OCI-LY3 (cell line): ENCODE measurements at regions not wholly inside any gene's neighbourhood (a gene's known extent, or its start where the extent isn't known, plus 50 kb on each side); places are given as distances from the start of the nearest gene placed in this dataset.
"Not testable (repeated sequence)": the region's sequence is repeated elsewhere in the genome, so short reads cannot be mapped to it uniquely, and the experiment has no call there.

ENCODE experiments used
- H2AFZ ChIP-seq: fragments of 200-600, 300-600 bp; shearing (Covaris generic); 2 replicates; pipeline ENCODE4 v1.6.0; 2014; ENCODE audit warnings: antibody characterized with exemption, low read depth, low read length
- H3K27ac ChIP-seq: fragments of 200-600, 300-600 bp; sonication (generic); 2 replicates; pipeline ENCODE4 v1.5.1; 2014; ENCODE audit warnings: mild to moderate bottlenecking, low read length, moderate library complexity, mixed read lengths
- H3K27me3 ChIP-seq: fragments of 200-600, 300-600 bp; sonication (generic); 2 replicates; pipeline ENCODE4 v1.6.1; 2014; ENCODE audit warnings: low read depth, low read length, mixed read lengths
- H3K36me3 ChIP-seq: fragments of 200-600, 300-600 bp; sonication (generic); replicated peaks from 2 replicates; pipeline ENCODE3; 2014; ENCODE audit warnings: low read depth, low read length, mixed read lengths
- H3K4me1 ChIP-seq: fragments of 300-600, 200-600 bp; sonication (generic); 2 replicates; pipeline ENCODE4 v1.6.1; 2014; ENCODE audit warnings: low read length, mixed read lengths
- H3K4me2 ChIP-seq: fragments of 200-600, 300-600 bp; sonication (generic); 2 replicates; pipeline ENCODE4 v1.6.1; 2014; ENCODE audit warnings: low read length, mixed read lengths
- H3K4me3 ChIP-seq: fragments of 300-600, 200-600 bp; sonication (generic); 2 replicates; pipeline ENCODE4 v1.5.1; 2014; ENCODE audit warnings: antibody characterized with exemption, mild to moderate bottlenecking, low read length, moderate library complexity
- H3K79me2 ChIP-seq: fragments of 300-600, 200-600 bp; shearing (Covaris generic); 2 replicates; pipeline ENCODE4 v1.6.1; 2014; ENCODE audit warnings: mild to moderate bottlenecking, low read length, mixed read lengths
- H3K9ac ChIP-seq: fragments of 300-600, 200-600 bp; shearing (Covaris generic); 2 replicates; pipeline ENCODE4 v1.6.0; 2014; ENCODE audit warnings: mild to moderate bottlenecking, low read length, moderate library complexity
- H3K9me3 ChIP-seq: fragments of 200-600, 300-600 bp; shearing (Covaris generic); 2 replicates; pipeline ENCODE4 v1.6.1; 2014; ENCODE audit warnings: low read length, mixed read lengths; ENCODE audit not compliant: insufficient read depth
- H4K20me1 ChIP-seq: fragments of 200-600, 300-600 bp; sonication (generic); 2 replicates; pipeline ENCODE4 v1.6.1; 2016; ENCODE audit warnings: low read length, mixed read lengths; ENCODE audit not compliant: insufficient read depth
- CTCF ChIP-seq: fragments of 200-600, 300-600 bp; sonication (generic); IDR thresholded peaks from 2 replicates; pipeline ENCODE4 v1.5.1; 2014; ENCODE audit warnings: antibody characterized with exemption, low read length, low read depth
- EZH2phosphoT487 ChIP-seq: fragments of 200-600 bp; shearing (Covaris generic); IDR thresholded peaks from 2 replicates; pipeline ENCODE4 v1.6.1; 2018; ENCODE audit warnings: antibody characterized with exemption, mixed run types, low read depth

GRCh38 chr5:86689103-86689729 lies 71.5 kb downstream of the COX7C start:
- TF ChIP-seq EZH2phosphoT487 (no peak), CTCF (no peak)
- no peak overlapping the region for H3K9ac ChIP-seq

GRCh38 chr5:86709157-86709881 lies 91.6 kb downstream of the COX7C start:
- H3K27me3 ChIP-seq: no peaks in the 10 kb centered on the region
- H3K4me2 ChIP-seq: no peak overlapping the region
- H3K36me3 ChIP-seq: no peaks in the 10 kb centered on the region
- no peaks in the 10 kb centered on the region for H3K4me1 ChIP-seq
- H2AFZ ChIP-seq: no peak overlapping the region
- H3K9me3 ChIP-seq: no peaks in the 10 kb centered on the region
- TF ChIP-seq CTCF: no peak
- no peak for TF ChIP-seq EZH2phosphoT487
- no peaks in the 10 kb centered on the region for H4K20me1 ChIP-seq
- H3K9ac ChIP-seq: no peak overlapping the region
- no peak overlapping the region for H3K4me3 ChIP-seq
- no peak overlapping the region for H3K27ac ChIP-seq
- no peaks in the 10 kb centered on the region for H3K79me2 ChIP-seq

More at GRCh38 chr5:86689103-86689729, 71.5 kb downstream of the COX7C start:
- no peaks in the 10 kb centered on the region for H3K9me3 ChIP-seq
- no peak overlapping the region for H2AFZ ChIP-seq
- H4K20me1 ChIP-seq: no peaks in the 10 kb centered on the region
- H3K79me2 ChIP-seq: no peaks in the 10 kb centered on the region
- no peak overlapping the region for H3K4me2 ChIP-seq
- H3K36me3 ChIP-seq: no peaks in the 10 kb centered on the region
- H3K27me3 ChIP-seq: no peaks in the 10 kb centered on the region
- no peak overlapping the region for H3K27ac ChIP-seq
- H3K4me1 ChIP-seq: no peaks in the 10 kb centered on the region
- H3K4me3 ChIP-seq: no peak overlapping the region

GRCh38 chr5:86716121-86716520 lies 98.4 kb downstream of the COX7C start:
- H3K36me3 ChIP-seq: no peaks in the 10 kb centered on the region
- TF ChIP-seq CTCF (no peak), EZH2phosphoT487 (no peak)
- H3K4me1 ChIP-seq: no peaks in the 10 kb centered on the region
- H3K27ac ChIP-seq: no peak overlapping the region
- no peaks in the 10 kb centered on the region for H3K9me3 ChIP-seq
- no peak overlapping the region for H2AFZ ChIP-seq
- H4K20me1 ChIP-seq: no peaks in the 10 kb centered on the region
- H3K4me3 ChIP-seq: no peak overlapping the region
- no peak overlapping the region for H3K4me2 ChIP-seq
- no peak overlapping the region for H3K9ac ChIP-seq
- H3K27me3 ChIP-seq: no peaks in the 10 kb centered on the region
- no peaks in the 10 kb centered on the region for H3K79me2 ChIP-seq

GRCh38 chr5:86731319-86732117 lies 113.8 kb downstream of the COX7C start:
- H3K9me3 ChIP-seq, H2AFZ ChIP-seq, H3K27ac ChIP-seq: not testable (repeated sequence)

More at GRCh38 chr5:86731319-86732117, 113.8 kb downstream of the COX7C start:
- H4K20me1 ChIP-seq, H3K36me3 ChIP-seq, H3K9ac ChIP-seq, H3K4me1 ChIP-seq, H3K4me2 ChIP-seq, H3K4me3 ChIP-seq, H3K79me2 ChIP-seq, H3K27me3 ChIP-seq: not testable (repeated sequence)
